ENCODE measurements at regions not wholly inside any gene's neighbourhood (a gene's known extent, or its start where the extent isn't known, plus 50 kb on each side); places are given as distances from the start of the nearest gene placed in this dataset.

- DNase-seq: no peak
Observed at GRCh38 chr13:26155568-26155967, 66.5 kb downstream of the RNF6 start.

GRCh38 chr13:26133851-26134250, 82.0 kb upstream of the SHISA2 start:
- no peak for DNase-seq

DNA sequence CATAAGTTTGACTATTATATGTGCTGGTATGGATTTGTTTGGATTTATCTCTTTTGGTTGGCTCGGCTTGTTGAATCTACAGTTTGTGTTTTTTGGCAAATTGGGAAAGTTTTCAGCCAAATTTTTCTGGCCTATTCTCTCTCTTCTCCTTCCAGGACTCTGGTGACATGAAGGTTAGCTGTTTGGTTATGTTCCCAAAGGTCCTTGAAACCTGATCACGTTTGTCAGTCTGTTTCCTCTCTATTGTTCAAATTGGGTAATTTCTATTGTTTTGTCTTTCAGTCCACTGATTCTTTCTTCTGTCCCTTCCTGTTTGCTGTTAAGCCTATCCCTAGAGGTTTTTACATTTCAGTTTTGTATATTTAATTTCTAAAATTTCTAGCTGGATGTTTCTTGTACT, 81.5 kb upstream of the SHISA2 start:
- DNase-seq: no peak

DNA sequence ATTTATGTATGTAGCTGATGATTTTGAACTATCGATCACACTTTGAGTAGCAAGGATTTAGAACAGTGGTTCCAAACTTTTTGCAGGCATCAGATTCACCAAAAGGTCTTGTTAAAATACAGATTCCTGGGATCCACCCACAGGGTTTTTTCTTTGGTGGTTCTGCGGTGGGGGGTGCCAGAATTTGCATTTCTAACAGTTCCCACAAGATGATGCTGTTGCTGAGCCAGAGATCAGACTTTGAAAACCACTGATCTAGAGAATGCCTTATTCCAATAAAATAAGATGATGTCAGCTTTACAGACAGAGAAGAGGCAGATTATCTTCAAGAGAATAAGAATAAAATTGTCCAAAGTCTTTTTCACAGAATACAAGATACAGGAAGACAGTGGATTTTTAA, 80.9 kb upstream of the SHISA2 start:
- DNase-seq: peak; percentile 18

- DNase-seq: no peak
Observed at GRCh38 chr13:26128676-26129075, 76.9 kb upstream of the SHISA2 start.

- no peak for DNase-seq
Observed at GRCh38 chr13:26117620-26118019, 65.8 kb upstream of the SHISA2 start.

- DNase-seq: no peak
Observed at GRCh38 chr13:26112843-26113242, 61.0 kb upstream of the SHISA2 start.

GRCh38 chr13:26111797-26112196, 60.0 kb upstream of the SHISA2 start:
- DNase-seq: no peak

All from EL (cell line).